HFF-Myc (cell line): ENCODE measurements at regions not wholly inside any gene's neighbourhood (a gene's known extent, or its start where the extent isn't known, plus 50 kb on each side); places are given as distances from the start of the nearest gene placed in this dataset.
"Not testable (repeated sequence)": the region's sequence is repeated elsewhere in the genome, so short reads cannot be mapped to it uniquely, and the experiment has no call there.

Experiments used
- DNase-seq: peaks from one replicate; pipeline ENCODE4 v3.0.0-alpha.2; 2011; ENCODE audit warnings: low read depth; ENCODE audit errors: extremely low read depth
- H3K4me3 ChIP-seq: replicated peaks from 2 replicates; pipeline ENCODE4 v1.5.1; 2011; ENCODE audit warnings: low read depth, mild to moderate bottlenecking, control low read depth, low read length
- TF ChIP-seq, protein P1 (sequence below): IDR thresholded peaks from 2 replicates; pipeline ENCODE4 v1.5.1; 2012; ENCODE audit warnings: mild to moderate bottlenecking, low read depth, low read length, control low read depth; ENCODE audit errors: missing control alignments

DNA sequence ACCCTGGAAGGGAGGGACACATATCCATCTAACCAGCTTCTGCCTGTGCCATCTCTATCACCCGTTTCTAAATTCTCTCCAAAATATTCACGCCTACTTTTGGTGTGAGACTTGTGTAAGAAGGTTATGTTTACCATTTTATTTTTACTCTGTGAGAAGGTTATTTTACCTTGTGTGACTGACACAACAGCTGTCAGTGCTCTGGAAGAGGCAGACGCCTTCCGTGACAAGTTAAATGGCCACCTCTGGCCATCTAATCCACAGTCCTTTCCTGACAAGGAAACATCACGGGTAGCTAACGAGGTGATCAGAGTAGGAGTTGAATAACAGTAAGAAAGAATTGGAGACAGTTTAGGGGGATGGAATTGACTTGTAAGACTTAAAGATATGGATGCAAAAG is 443.8 kb upstream of the PIK3R1 start:
- TF ChIP-seq, protein P1, sequence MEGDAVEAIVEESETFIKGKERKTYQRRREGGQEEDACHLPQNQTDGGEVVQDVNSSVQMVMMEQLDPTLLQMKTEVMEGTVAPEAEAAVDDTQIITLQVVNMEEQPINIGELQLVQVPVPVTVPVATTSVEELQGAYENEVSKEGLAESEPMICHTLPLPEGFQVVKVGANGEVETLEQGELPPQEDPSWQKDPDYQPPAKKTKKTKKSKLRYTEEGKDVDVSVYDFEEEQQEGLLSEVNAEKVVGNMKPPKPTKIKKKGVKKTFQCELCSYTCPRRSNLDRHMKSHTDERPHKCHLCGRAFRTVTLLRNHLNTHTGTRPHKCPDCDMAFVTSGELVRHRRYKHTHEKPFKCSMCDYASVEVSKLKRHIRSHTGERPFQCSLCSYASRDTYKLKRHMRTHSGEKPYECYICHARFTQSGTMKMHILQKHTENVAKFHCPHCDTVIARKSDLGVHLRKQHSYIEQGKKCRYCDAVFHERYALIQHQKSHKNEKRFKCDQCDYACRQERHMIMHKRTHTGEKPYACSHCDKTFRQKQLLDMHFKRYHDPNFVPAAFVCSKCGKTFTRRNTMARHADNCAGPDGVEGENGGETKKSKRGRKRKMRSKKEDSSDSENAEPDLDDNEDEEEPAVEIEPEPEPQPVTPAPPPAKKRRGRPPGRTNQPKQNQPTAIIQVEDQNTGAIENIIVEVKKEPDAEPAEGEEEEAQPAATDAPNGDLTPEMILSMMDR = no peak

DNA sequence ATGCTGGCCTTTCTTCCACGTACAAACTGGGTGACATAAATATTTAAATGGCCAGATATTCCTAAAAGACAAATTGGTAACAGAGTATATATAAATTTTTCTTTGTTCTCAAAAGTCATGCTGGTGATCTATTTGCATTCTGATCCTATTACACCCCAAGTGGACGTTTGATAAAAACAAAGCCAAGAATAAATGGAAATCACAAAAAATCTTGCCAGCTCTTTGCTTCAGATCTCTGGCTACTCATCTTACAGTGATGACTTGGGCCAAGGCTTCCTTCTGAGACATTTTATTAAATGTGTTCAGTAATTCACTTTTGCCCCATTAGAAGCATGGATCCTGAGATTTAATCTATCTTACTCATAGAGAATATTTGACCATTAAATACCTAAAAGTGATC is 444.3 kb upstream of the PIK3R1 start:
- no peak for DNase-seq
- H3K4me3 ChIP-seq = no peak overlapping the region
- TF ChIP-seq, protein P1 = no peak

More for the DNA sequence above, 443.8 kb upstream of the PIK3R1 start:
- no peak for DNase-seq
- no peak overlapping the region for H3K4me3 ChIP-seq

DNA sequence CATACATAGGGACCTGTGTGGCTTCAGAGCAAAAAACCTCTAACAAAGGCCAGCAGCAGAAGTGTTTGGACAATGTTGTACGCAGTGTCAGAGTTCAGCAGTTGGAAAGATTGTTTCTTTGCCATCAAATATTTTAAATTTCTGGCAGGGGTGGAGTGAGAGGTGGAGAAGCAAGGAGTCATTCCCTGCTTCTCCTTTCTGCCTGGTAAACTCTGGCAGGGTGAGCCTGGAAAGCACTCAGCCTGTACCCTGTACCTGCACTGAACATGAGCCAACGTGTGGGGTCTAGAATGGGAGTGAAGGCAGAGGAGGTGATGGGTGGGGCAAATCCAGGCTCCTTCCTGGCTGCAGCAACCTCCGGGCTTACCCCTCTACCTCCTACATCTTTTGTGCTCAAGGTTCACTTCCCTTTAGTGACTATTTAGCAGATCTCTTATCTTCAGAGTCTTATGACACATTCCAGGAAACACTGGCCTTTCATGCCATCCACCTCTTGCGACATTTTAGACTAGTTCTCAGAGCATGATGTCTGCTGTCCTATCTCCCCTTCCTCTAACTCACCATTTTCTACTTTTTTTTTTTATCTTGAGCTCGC is 445.0 kb upstream of the PIK3R1 start:
- TF ChIP-seq, protein P1 = no peak
- no peak overlapping the region for H3K4me3 ChIP-seq
- no peak for DNase-seq

DNA sequence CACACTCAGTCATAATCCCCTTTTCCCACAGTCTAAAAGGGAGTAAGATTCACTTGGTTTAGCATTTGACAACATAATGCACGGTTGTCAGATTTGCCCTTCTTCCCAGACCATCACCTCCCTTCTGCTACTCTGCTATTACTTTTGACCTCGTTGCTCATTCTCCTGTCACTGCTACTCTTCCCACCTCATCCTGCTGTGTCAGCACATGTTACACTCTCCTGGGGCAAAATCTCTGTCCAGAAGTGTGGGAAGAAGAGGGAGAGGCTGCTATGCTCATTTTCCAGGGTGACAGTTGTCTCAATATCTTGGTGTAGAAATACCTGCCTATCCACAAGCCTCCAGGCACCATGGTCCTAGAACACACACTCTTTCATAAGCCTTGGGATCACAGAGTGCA is 449.9 kb upstream of the PIK3R1 start:
- TF ChIP-seq, protein P1 = no peak
- no peak for DNase-seq
- no peak overlapping the region for H3K4me3 ChIP-seq

DNA sequence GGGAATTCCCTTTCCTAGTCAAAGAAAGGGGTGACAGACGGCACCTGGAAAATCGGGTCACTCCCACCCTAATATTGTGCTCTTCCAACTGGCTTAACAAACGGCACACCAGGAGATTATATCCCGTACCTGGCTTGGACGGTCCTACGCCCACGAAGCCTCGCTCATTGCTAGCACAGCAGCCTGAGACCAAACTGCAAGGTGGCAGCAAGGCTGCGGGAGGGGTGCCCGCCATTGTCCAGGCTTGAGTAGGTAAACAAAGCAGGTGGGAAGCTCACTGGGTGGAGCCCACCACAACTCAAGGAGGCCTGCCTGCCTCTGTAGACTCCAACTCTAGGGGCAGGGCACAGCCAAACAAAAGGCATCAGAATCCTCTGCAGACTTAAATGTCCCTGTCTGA is 457.8 kb upstream of the PIK3R1 start:
- H3K4me3 ChIP-seq, DNase-seq: not testable (repeated sequence)

DNA sequence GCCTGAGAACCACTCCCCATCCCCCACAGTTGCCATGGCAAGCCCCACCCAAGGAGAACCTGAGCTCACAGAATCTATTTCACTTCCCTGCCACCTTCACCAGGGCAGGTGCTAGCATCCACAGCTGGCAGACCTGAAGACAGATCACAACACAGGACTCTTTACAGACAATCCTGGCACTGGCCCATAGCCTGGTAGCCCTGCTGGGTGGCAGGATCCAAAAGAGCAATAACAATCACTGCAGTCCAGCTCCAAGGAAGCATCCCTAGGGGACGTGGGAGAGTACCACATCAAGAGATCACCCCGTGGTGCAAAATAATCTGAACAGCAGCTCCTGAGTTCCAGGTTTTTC is 463.2 kb upstream of the PIK3R1 start:
- H3K4me3 ChIP-seq = no peak overlapping the region
- no peak for DNase-seq
- TF ChIP-seq, protein P1 = no peak

DNA sequence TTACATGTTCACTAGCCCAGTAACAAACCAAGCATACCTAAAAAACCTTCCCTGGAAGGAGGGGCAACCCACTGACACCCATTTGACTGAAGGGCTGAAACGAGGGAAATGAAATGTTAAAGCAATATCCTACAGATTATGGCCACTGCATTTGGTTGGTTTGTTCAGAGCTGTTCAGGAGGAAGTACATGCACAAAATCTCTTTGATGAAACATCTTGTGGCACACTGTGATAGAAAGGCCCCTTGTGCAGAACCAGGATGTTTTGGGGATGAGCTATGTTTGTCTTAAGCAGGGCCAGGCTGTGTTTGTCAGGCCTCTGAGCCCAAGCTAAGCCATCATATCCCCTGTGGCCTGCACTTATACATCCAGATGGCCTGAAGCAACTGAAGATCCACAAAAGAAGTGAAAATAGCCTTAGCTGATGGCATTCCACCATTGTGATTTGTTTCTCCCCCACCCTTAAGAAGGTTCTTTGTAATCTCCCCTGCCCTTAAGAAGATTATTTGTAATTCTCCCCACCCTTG is 467.3 kb upstream of the PIK3R1 start:
- no peak overlapping the region for H3K4me3 ChIP-seq
- no peak for DNase-seq
- TF ChIP-seq, protein P1 = no peak
